ENCODE measurements at regions not wholly inside any gene's neighbourhood (a gene's known extent, or its start where the extent isn't known, plus 50 kb on each side); places are given as distances from the start of the nearest gene placed in this dataset.

- DNase-seq (ENCODE audit: low read depth) = no peak
- no peak for TF ChIP-seq CTCF (IDR thresholded peaks at IDR 0.05; ENCODE audit: insufficient read depth, low read depth, low read length, missing control alignments)
- no peak overlapping the region for H3K4me3 ChIP-seq (ENCODE audit: low read depth, low read length)
Measured at GRCh38 chr3:99543796-99544195, 94.6 kb upstream of the COL8A1 start.

DNA sequence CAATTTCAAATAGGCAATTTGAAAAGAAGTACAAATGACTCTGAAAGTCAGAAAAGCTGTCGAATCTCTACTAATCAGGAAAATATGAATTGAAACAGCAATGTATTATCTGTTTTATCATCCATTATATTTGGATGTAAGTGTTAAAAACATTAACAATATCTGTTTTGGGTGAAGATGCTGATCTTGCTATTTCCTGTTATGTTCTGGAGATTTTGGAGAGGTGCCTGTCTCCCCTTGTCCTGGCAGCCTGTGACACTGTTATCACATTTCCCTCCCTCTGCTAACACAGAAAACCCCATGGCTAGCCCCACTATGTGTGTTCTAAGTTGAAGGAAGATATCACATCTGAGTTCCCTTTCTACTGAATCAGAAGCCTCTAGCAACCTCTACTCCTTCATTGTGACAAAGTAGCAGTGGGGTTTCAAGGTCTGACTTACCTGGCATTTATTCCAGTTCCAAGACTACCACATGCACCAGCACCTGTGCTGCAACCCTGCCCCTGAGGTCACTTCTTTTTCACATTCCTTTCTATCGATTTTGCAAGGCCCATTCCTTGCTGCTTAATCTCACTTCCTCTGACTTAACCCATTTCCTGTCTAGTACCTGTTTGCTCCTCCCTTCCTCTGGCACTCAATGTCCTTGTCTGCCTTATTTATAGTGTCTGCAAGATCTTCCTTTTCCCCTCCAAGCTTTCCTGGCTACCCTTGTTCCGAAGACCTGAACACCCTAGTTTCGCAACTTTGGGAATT, 95.5 kb upstream of the COL8A1 start:
- no peak for TF ChIP-seq CTCF (IDR thresholded peaks at IDR 0.05; ENCODE audit: insufficient read depth, low read depth, low read length, missing control alignments)
- peak; percentile 26 for DNase-seq (ENCODE audit: low read depth)
- H3K4me3 ChIP-seq (ENCODE audit: low read depth, low read length) = no peak overlapping the region

- DNase-seq (ENCODE audit: low read depth) = no peak
- H3K4me3 ChIP-seq (ENCODE audit: low read depth, low read length) = no peak overlapping the region
- TF ChIP-seq CTCF (IDR thresholded peaks at IDR 0.05; ENCODE audit: insufficient read depth, low read depth, low read length, missing control alignments) = no peak
Measured at GRCh38 chr3:99541181-99541580, 97.2 kb upstream of the COL8A1 start.

- DNase-seq (ENCODE audit: low read depth) = no peak
- no peak overlapping the region for H3K4me3 ChIP-seq (ENCODE audit: low read depth, low read length)
- TF ChIP-seq CTCF (IDR thresholded peaks at IDR 0.05; ENCODE audit: insufficient read depth, low read depth, low read length, missing control alignments) = no peak
Measured at GRCh38 chr3:99537416-99537815, 101.0 kb upstream of the COL8A1 start.

DNA sequence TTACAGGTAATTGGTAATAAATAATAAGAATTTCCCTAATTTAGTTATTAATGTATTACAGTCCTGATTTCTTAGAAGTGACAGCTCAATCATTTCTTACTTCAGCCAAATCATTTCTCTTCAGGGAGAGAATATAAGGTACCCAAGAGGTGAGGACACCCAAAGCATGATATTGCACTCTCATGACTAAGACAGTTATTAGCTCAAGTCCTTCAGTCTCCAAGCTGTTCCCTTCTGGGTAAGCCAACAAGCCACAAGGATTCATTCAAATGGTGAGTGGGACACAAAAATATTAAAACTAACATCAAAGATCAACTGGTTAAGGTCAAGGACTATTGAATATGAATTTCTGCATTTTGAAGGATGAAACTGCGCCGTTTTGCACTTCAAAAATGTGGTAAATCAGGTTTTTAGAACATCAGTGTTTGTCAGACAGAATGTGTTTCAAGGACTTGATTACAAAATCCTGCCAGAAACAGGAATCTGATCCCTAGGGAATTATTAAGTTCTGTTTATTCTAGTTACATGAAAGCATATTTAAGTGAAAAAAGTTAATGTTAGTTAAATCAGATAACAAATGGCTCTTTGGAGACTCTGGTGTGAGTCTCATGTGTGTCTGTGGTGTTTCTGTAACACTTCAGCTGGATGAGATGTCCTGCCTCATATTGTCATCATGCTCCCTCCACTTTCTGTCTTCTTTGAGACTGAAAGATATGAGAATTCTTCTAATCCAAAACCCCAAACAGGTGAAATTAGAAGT, 101.7 kb upstream of the COL8A1 start:
- DNase-seq (ENCODE audit: low read depth) = no peak
- H3K4me3 ChIP-seq (ENCODE audit: low read depth, low read length) = no peak overlapping the region
- TF ChIP-seq CTCF (IDR thresholded peaks at IDR 0.05; ENCODE audit: insufficient read depth, low read depth, low read length, missing control alignments) = no peak

- H3K4me3 ChIP-seq (ENCODE audit: low read depth, low read length) = no peak overlapping the region
- DNase-seq (ENCODE audit: low read depth) = peak; percentile 38
Measured at GRCh38 chr3:99534951-99535704, 103.3 kb upstream of the COL8A1 start.

More at GRCh38 chr3:99534951-99535704, 103.3 kb upstream of the COL8A1 start:
- TF ChIP-seq CTCF (IDR thresholded peaks at IDR 0.05; ENCODE audit: insufficient read depth, low read depth, low read length, missing control alignments) = no peak

All from GM12865 (cell line).